Stomach (tissue), 8 donors: ENCODE measurements at regions not wholly inside any gene's neighbourhood (a gene's known extent, or its start where the extent isn't known, plus 50 kb on each side); places are given as distances from the start of the nearest gene placed in this dataset.

ENCODE experiments used
- DNase-seq, 2 donors: peaks; one replicate each; pipeline versions ENCODE4 v3.0.0 to v3.0.0-alpha.2; 2013 to 2019
- H3K27ac ChIP-seq, 5 donors: fragments of 200-600 bp in 4 of 5; sonication (generic) in 4 of 5; one replicate each; pipeline ENCODE4 v1.5.1; 2013 to 2019; ENCODE audit warnings: mild to moderate bottlenecking in 1 of 5, moderate library complexity in 1 of 5
- H3K27me3 ChIP-seq, 3 donors: fragments of 200-600 bp; sonication (generic); one replicate each; pipeline ENCODE4 v1.5.1; 2017 to 2019; ENCODE audit warnings: mixed run types in 1 of 3
- H3K36me3 ChIP-seq, 4 donors: fragments of 200-600 bp; sonication (generic); 1 replicate in 3 of 4; 2 replicates in 1 of 4; pipeline ENCODE4 v1.5.1; 2016 to 2019
- H3K4me1 ChIP-seq, 4 donors: fragments of 200-600 bp; sonication (generic); one replicate each; pipeline ENCODE4 v1.5.1; 2016 to 2019
- H3K4me3 ChIP-seq, 4 donors: fragments of 200-600 bp; sonication (generic) in 3 of 4; one replicate each; pipeline ENCODE4 v1.5.1; 2016 to 2019; ENCODE audit warnings: mild to moderate bottlenecking in 1 of 4
- H3K9me3 ChIP-seq, 4 donors: fragments of 200-600 bp; sonication (generic); one replicate each; pipeline ENCODE4 v1.5.1; 2016 to 2019
- EP300 ChIP-seq: sonication (generic); formaldehyde crosslinking; IDR thresholded peaks from one replicate; pipeline ENCODE4 v1.6.1; 2017; ENCODE audit warnings: antibody characterized with exemption
- POLR2A ChIP-seq, 4 donors: fragments of 450-650 bp; IDR thresholded peaks; one replicate each; pipeline ENCODE4 v1.6.1; 2016; ENCODE audit warnings: antibody characterized with exemption in 4 of 4, control low read depth in 2 of 4, mild to moderate bottlenecking in 1 of 4, moderate library complexity in 1 of 4
- POLR2AphosphoS5 ChIP-seq, 3 donors: sonication (generic); formaldehyde crosslinking; IDR thresholded peaks; one replicate each; pipeline ENCODE4 v1.6.1; 2016; ENCODE audit warnings: antibody characterized with exemption in 3 of 3
- WGBS, 5 donors: extraction: QIAGEN DNeasy Blood & Tissue Kit in 3 of 5; methylation state at CpG; one replicate each; pipeline versions ENCODE4 v1.1.5 to v1.1.7; 2013 to 2018; 5-methylcytosine and 5-hydroxymethylcytosine counted together
- intact Hi-C: fragments of 100-400 bp; cut with DNase I; formaldehyde crosslinking; loops from one replicate; pipeline ENCODE4 v1.15.1; 2023; ENCODE audit warnings: low total_unique reads
- TF ChIP-seq, protein P1 (sequence below), 7 experiments: fragments of 450-650 bp in 4 of 7; fragments of 200-600 bp in 3 of 7; sonication (generic) in 3 of 7; IDR thresholded peaks; one replicate each; pipeline ENCODE4 v1.5.1; 2016 to 2019; ENCODE audit warnings: antibody characterized with exemption in 7 of 7, control low read depth in 2 of 7, mild to moderate bottlenecking in 1 of 7
- donor health status: healthy with polysubstance abuse.
- donor health status: Bipolar disorder and iron deficiency.
- donor health status: healthy.

DNA sequence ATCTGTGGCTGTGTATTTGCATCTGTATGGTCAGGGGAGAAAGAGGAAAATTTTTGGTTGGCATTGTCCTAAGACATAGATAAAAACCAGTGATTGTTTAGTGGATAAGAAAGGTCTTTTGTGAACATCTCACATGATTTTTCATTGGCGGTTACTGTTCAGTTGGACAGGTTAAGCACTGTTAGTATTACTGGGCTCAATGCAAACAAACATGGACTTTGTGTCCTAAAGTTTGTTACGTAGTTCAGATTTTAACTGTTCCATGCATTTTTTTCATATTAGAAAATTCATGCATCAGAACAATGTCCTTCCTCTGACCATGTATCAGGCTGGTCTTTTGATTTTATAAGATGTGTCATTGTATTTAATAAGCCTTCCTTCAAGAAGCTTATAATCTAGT, 368.0 kb downstream of the MEIS1 start:
- WGBS, 5 donors, result 78 to 95% (median 81%) methylated on average over 2 of the region's 2 CpGs
- H3K27ac ChIP-seq, result no peak overlapping the region
- H3K27me3 ChIP-seq, result no peaks in the 10 kb centered on the region
- H3K9me3 ChIP-seq, result no peaks in the 10 kb centered on the region
- intact Hi-C loops, result no loop called here
- no peaks in the 10 kb centered on the region for H3K36me3 ChIP-seq
- TF ChIP-seq EP300, result no peak
- TF ChIP-seq, protein P1, sequence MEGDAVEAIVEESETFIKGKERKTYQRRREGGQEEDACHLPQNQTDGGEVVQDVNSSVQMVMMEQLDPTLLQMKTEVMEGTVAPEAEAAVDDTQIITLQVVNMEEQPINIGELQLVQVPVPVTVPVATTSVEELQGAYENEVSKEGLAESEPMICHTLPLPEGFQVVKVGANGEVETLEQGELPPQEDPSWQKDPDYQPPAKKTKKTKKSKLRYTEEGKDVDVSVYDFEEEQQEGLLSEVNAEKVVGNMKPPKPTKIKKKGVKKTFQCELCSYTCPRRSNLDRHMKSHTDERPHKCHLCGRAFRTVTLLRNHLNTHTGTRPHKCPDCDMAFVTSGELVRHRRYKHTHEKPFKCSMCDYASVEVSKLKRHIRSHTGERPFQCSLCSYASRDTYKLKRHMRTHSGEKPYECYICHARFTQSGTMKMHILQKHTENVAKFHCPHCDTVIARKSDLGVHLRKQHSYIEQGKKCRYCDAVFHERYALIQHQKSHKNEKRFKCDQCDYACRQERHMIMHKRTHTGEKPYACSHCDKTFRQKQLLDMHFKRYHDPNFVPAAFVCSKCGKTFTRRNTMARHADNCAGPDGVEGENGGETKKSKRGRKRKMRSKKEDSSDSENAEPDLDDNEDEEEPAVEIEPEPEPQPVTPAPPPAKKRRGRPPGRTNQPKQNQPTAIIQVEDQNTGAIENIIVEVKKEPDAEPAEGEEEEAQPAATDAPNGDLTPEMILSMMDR (IDR thresholded peaks at IDR 0.05), result no peak
- no peak for TF ChIP-seq POLR2AphosphoS5 (IDR thresholded peaks at IDR 0.05)
- no peak for TF ChIP-seq POLR2A (IDR thresholded peaks at IDR 0.05)
- H3K4me3 ChIP-seq, result no peak overlapping the region
- H3K4me1 ChIP-seq, result peaks cover 0 to 7% (median 0%) of the 10 kb centered on the region in 4 donors
- DNase-seq, result no peak

DNA sequence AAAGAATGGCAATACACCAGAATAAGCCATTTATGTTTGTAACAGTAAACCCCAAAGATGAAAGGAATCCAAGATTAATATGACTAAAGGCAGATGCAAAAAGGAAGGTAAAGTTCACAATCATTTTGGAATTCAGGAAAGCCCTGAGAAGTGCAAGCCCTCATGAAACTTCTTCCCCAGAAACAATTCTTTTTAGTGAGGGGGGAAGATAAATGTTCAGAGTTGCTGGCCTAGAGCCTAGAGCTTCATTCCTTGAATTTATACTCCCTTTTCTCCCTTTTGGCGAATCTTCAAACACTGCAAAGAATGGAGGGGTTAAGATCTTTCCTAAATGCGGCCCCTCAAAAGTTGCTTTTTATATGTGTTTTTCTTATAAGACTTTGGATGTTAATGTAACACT, 368.8 kb downstream of the MEIS1 start:
- peak overlapping the region in 2 of 5 donors; percentile 0 to 38 for H3K27ac ChIP-seq

DNA sequence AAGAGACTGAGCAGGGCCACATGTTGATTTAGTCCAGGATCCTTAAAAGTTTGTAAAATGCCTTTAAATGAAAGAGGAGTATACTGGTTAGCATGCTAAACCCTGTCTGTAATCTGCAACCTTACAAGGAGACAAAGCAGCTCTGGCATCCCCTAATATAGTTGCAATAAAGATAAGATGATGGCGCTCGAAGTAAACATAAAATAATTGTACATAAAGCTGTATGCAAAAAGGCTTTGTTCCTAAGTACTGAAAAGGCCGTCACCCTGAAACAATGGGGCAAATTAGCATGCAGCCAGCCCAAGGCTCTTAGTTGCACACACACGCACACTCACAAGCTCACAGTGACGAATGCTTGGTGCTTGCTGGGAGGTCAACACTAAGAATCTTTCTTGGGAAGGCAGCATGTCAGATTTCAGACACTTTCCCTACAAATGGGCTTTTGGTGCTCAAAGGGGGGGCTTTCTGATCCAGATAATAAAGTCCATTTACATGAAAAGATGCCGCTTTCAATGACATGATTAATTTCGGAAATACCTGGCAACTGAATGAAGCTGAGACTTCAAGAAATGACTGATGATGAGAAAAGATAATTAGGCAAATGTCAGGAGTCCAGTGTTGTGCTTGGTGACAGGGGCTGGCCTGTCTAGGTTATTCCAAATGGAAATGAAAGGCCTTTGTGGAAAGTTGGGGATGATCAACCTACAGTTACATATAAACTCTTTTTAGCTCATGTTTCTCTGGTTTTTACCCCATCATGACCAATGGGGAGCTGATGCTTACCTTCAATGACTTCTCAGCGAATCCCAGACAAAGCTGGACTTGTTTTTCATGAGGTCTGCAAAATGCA, 370.3 kb downstream of the MEIS1 start:
- 64 to 72% (median 71%) methylated on average over 8 of the region's 8 CpGs for WGBS, 5 donors
- peak overlapping the region in 1 of 5 donors; percentile 38 for H3K27ac ChIP-seq
- intact Hi-C loops, result no loop called here

More for the DNA sequence above, 368.8 kb downstream of the MEIS1 start:
- Histone ChIP-seq H3K4me3 (no peak overlapping the region), H3K27me3 (no peaks in the 10 kb centered on the region), H3K36me3 (no peaks in the 10 kb centered on the region), H3K9me3 (no peaks in the 10 kb centered on the region), H3K4me1 (peaks cover 0 to 7% (median 0%) of the 10 kb centered on the region in 4 donors)
- TF ChIP-seq, protein P1 (IDR thresholded peaks at IDR 0.05), result no peak
- TF ChIP-seq POLR2AphosphoS5 (IDR thresholded peaks at IDR 0.05) (no peak), POLR2A (IDR thresholded peaks at IDR 0.05) (no peak), EP300 (no peak)
- peak in 1 of 2 donors; percentile 85 for DNase-seq
- 67 to 83% (median 76%) methylated on average over 2 of the region's 2 CpGs for WGBS, 5 donors
- intact Hi-C loops, result no loop called here

DNA sequence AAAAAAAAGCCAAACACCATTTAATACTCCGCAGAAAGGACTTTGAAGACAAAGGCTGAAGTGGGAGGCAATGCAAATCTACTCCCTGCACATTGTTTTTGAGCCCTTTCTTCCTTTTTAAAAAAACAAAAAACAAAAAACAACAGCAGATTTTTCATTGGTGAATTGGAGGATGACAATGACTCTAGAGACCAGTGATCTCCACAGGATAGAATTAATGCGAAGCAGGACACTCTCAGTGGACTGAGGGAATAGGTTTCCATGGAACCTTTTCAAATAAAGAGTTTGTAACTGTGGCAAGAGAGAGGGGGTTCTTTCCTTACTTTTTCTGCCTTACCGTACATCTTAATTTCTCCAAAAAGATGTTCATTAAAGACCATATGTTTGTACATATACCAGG, 371.0 kb downstream of the MEIS1 start:
- Histone ChIP-seq H3K4me3 (no peak overlapping the region), H3K27ac (no peak overlapping the region), H3K36me3 (no peaks in the 10 kb centered on the region), H3K4me1 (peaks cover 0 to 7% (median 0%) of the 10 kb centered on the region in 4 donors), H3K9me3 (no peaks in the 10 kb centered on the region), H3K27me3 (no peaks in the 10 kb centered on the region)
- no peak for DNase-seq
- intact Hi-C loops, result no loop called here
- 54 to 62% (median 60%) methylated on average over 3 of the region's 3 CpGs for WGBS, 5 donors
- TF ChIP-seq, protein P1 (IDR thresholded peaks at IDR 0.05), result no peak
- TF ChIP-seq POLR2A (IDR thresholded peaks at IDR 0.05) (no peak), EP300 (no peak), POLR2AphosphoS5 (IDR thresholded peaks at IDR 0.05) (no peak)

More for the DNA sequence above, 370.3 kb downstream of the MEIS1 start:
- TF ChIP-seq POLR2AphosphoS5 (IDR thresholded peaks at IDR 0.05) (no peak), EP300 (no peak), POLR2A (IDR thresholded peaks at IDR 0.05) (no peak)
- TF ChIP-seq, protein P1 (IDR thresholded peaks at IDR 0.05), result no peak
- Histone ChIP-seq H3K36me3 (no peaks in the 10 kb centered on the region), H3K9me3 (no peaks in the 10 kb centered on the region), H3K4me3 (no peak overlapping the region), H3K27me3 (no peaks in the 10 kb centered on the region), H3K4me1 (peaks cover 0 to 7% (median 0%) of the 10 kb centered on the region in 4 donors)
- DNase-seq, result peak in 1 of 2 donors; percentile 38
